ENCODE measurements at regions not wholly inside any gene's neighbourhood (a gene's known extent, or its start where the extent isn't known, plus 50 kb on each side); places are given as distances from the start of the nearest gene placed in this dataset.

GRCh38 chr4:144300616-144301015 lies 160.1 kb upstream of the GYPA start:
- H3K4me3 ChIP-seq: no peak overlapping the region
- H3F3A ChIP-seq (ENCODE audit: insufficient read depth, low read depth): no peaks in the 10 kb centered on the region
- H3K79me2 ChIP-seq (ENCODE audit: low read depth): no peaks in the 10 kb centered on the region
- no peak overlapping the region for H3K4me2 ChIP-seq
- H4K20me1 ChIP-seq (ENCODE audit: insufficient read depth): no peaks in the 10 kb centered on the region
- H3K4me1 ChIP-seq (replicated peaks; ENCODE audit: insufficient read depth): no peaks in the 10 kb centered on the region
- H3K9me2 ChIP-seq (ENCODE audit: insufficient read depth): no peaks in the 10 kb centered on the region
- no peak for DNase-seq
- no peak overlapping the region for H3K27ac ChIP-seq
- no peak for TF ChIP-seq CTCF (conservative IDR thresholded peaks at IDR 0.05)
- TF ChIP-seq EZH2 (IDR thresholded peaks at IDR 0.05; ENCODE audit: low read depth): no peak
- POLR2A ChIA-PET (ENCODE audit: unreplicated experiment): no interaction called here
- no peak overlapping the region for H2AFZ ChIP-seq
- no peaks in the 10 kb centered on the region; the same call in 1 of the 2 replicates for H3K9me3 ChIP-seq (ENCODE audit: insufficient read depth, low read depth)
- no peaks in the 10 kb centered on the region for H3K27me3 ChIP-seq (ENCODE audit: insufficient read depth, low read depth)
- H3K36me3 ChIP-seq (ENCODE audit: low read depth): no peaks in the 10 kb centered on the region
- intact Hi-C loops (cut with micrococcal nuclease; ENCODE audit: unreplicated experiment): no loop called here
- CTCF ChIA-PET: no interaction called here
- BruUV-seq (replicated peaks): no TSS peak

DNA sequence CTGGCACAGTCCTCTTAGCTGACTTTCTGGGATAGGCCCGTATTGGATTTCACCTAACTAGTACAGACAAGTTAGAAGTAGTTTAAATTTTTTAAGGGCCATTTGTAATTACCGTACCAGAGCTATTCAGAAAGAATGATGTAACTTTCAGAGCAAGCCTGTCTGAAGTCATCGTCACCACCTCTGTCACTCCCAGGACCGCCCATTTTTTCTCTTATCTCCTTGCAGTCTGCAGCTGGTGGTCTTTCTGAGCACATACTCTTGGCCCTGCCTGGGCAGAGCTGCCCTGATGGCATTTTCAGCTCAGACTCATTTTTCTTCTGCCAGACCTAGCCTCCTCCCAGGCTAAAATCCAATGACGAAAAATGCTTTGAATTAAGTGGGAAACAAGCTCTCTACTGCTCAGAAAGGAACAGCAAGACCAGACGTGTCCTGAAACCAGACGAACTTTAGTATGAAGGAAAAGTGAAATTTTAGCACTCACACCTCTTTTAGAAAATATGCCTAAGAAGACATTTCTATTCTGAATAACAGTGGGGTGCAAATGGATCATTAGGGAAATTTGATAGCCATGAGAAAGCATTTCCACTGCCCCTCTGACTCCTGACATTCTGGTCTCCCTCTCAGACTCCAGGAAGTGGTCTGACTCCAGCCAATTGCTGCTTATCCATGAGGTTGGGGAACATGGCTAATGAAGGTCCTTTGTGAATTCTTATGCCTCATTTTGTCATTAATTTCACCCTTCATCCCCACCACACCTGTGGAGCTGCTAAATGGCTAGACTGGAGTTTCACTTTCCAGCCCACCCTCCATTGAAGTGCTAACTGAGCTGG lies 162.4 kb upstream of the GYPA start:
- no peaks in the 10 kb centered on the region for H3K79me2 ChIP-seq (ENCODE audit: low read depth)
- ChIA-PET POLR2A (ENCODE audit: unreplicated experiment) (no interaction called here), CTCF (no interaction called here)
- TF ChIP-seq CTCF (conservative IDR thresholded peaks at IDR 0.05): no peak
- TF ChIP-seq EZH2 (IDR thresholded peaks at IDR 0.05; ENCODE audit: low read depth): no peak
- H3K9me2 ChIP-seq (ENCODE audit: insufficient read depth): no peaks in the 10 kb centered on the region
- no peak overlapping the region for H3K4me2 ChIP-seq
- no peak overlapping the region for H3K4me3 ChIP-seq
- no peaks in the 10 kb centered on the region for H3K27me3 ChIP-seq (ENCODE audit: insufficient read depth, low read depth)
- no peaks in the 10 kb centered on the region for H3F3A ChIP-seq (ENCODE audit: insufficient read depth, low read depth)
- DNase-seq: no peak
- no TSS peak for BruUV-seq (replicated peaks)
- no peaks in the 10 kb centered on the region for H3K4me1 ChIP-seq (replicated peaks; ENCODE audit: insufficient read depth)
- no peak overlapping the region for H2AFZ ChIP-seq
- H4K20me1 ChIP-seq (ENCODE audit: insufficient read depth): no peaks in the 10 kb centered on the region
- no peaks in the 10 kb centered on the region for H3K9me3 ChIP-seq (ENCODE audit: insufficient read depth, low read depth)
- H3K27ac ChIP-seq: no peak overlapping the region
- intact Hi-C loops (cut with micrococcal nuclease; ENCODE audit: unreplicated experiment): no loop called here
- H3K36me3 ChIP-seq (ENCODE audit: low read depth): no peaks in the 10 kb centered on the region

- TF ChIP-seq EZH2 (IDR thresholded peaks at IDR 0.05; ENCODE audit: low read depth) (no peak), CTCF (conservative IDR thresholded peaks at IDR 0.05) (no peak)
- intact Hi-C loops (cut with micrococcal nuclease; ENCODE audit: unreplicated experiment): no loop called here
- no peaks in the 10 kb centered on the region for H3K9me3 ChIP-seq (ENCODE audit: insufficient read depth, low read depth)
- no peaks in the 10 kb centered on the region for H3K9me2 ChIP-seq (ENCODE audit: insufficient read depth)
- H3K27ac ChIP-seq: no peak overlapping the region
- no peaks in the 10 kb centered on the region for H4K20me1 ChIP-seq (ENCODE audit: insufficient read depth)
- no peaks in the 10 kb centered on the region for H3K36me3 ChIP-seq (ENCODE audit: low read depth)
- ChIA-PET CTCF (no interaction called here), POLR2A (ENCODE audit: unreplicated experiment) (no interaction called here)
- H3K4me1 ChIP-seq (replicated peaks; ENCODE audit: insufficient read depth): no peaks in the 10 kb centered on the region
- no peak overlapping the region for H3K4me2 ChIP-seq
- no peak overlapping the region for H2AFZ ChIP-seq
- no peaks in the 10 kb centered on the region for H3K27me3 ChIP-seq (ENCODE audit: insufficient read depth, low read depth)
- no peaks in the 10 kb centered on the region for H3K79me2 ChIP-seq (ENCODE audit: low read depth)
- DNase-seq: no peak
- H3K4me3 ChIP-seq: no peak overlapping the region
- BruUV-seq (replicated peaks): no TSS peak
- no peaks in the 10 kb centered on the region for H3F3A ChIP-seq (ENCODE audit: insufficient read depth, low read depth)
Measured at GRCh38 chr4:144304025-144304424, 163.5 kb upstream of the GYPA start.
